ENCODE measurements at regions not wholly inside any gene's neighbourhood (a gene's known extent, or its start where the extent isn't known, plus 50 kb on each side); places are given as distances from the start of the nearest gene placed in this dataset.
"Not testable (repeated sequence)": the region's sequence is repeated elsewhere in the genome, so short reads cannot be mapped to it uniquely, and the experiment has no call there.

DNA sequence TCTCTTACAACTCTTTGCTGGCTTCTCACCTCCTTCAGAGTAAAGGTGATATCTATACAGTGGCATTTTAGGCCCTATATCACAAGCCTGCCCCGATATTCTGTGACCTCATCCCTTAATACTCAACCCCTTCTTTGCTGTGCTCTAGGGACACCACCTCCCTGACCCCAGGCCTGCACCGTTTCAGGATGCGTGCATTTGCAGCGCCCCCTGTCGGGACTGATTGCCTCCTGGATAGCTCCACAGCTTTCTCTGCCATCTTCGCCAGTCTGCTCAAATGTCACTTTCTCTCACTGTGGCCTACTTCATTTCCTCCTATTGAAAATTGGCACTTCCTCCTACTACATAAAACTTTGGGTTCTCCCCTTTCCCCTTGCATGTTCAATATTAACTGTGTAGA is 289.6 kb downstream of the SOCS6 start:
- 36 to 41% methylated on average over 6 of the region's 6 CpGs for WGBS, 2 donors
- Histone ChIP-seq H3K9me3 (no peaks in the 10 kb centered on the region), H3K4me3 (no peak overlapping the region), H3K27me3 (no peaks in the 10 kb centered on the region), H3K27ac (no peak overlapping the region), H3K36me3 (no peaks in the 10 kb centered on the region), H3K4me1 (no peaks in the 10 kb centered on the region)
- TF ChIP-seq POLR2A (IDR thresholded peaks at IDR 0.05) (no peak), EP300 (IDR thresholded peaks at IDR 0.05) (no peak)
- TF ChIP-seq, protein P1, sequence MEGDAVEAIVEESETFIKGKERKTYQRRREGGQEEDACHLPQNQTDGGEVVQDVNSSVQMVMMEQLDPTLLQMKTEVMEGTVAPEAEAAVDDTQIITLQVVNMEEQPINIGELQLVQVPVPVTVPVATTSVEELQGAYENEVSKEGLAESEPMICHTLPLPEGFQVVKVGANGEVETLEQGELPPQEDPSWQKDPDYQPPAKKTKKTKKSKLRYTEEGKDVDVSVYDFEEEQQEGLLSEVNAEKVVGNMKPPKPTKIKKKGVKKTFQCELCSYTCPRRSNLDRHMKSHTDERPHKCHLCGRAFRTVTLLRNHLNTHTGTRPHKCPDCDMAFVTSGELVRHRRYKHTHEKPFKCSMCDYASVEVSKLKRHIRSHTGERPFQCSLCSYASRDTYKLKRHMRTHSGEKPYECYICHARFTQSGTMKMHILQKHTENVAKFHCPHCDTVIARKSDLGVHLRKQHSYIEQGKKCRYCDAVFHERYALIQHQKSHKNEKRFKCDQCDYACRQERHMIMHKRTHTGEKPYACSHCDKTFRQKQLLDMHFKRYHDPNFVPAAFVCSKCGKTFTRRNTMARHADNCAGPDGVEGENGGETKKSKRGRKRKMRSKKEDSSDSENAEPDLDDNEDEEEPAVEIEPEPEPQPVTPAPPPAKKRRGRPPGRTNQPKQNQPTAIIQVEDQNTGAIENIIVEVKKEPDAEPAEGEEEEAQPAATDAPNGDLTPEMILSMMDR (IDR thresholded peaks at IDR 0.05): no peak
- no peak for DNase-seq (ENCODE audit: low spot score in 2 of 2)

DNA sequence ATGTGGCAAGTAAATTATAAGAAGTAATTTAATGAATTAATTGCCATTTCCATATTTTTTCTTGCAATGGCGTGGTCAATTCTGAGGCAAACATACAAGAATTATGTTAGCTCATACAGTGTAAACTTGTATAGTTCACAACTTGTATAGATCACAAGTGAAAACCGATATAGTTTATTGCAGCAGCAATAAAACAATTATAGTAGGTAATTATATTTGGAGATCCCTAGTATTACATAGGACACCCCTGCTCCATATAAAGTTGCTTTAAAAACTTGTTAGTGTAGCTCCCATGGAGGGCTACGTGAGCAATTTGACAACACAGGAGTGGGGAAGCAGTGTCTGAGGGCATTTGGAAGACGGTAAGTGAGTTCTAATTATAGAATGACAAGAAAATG is 288.2 kb downstream of the SOCS6 start:
- Histone ChIP-seq H3K36me3 (no peaks in the 10 kb centered on the region), H3K27ac (no peak overlapping the region), H3K4me3 (no peak overlapping the region), H3K9me3 (no peaks in the 10 kb centered on the region), H3K27me3 (no peaks in the 10 kb centered on the region), H3K4me1 (no peaks in the 10 kb centered on the region)
- DNase-seq (ENCODE audit: low spot score in 2 of 2): no peak
- TF ChIP-seq, protein P1 (IDR thresholded peaks at IDR 0.05): no peak
- TF ChIP-seq EP300 (IDR thresholded peaks at IDR 0.05): no peak
- TF ChIP-seq POLR2A (IDR thresholded peaks at IDR 0.05): no peak
- WGBS, 2 donors: 56 to 66% methylated on average over 4 of the region's 4 CpGs

DNA sequence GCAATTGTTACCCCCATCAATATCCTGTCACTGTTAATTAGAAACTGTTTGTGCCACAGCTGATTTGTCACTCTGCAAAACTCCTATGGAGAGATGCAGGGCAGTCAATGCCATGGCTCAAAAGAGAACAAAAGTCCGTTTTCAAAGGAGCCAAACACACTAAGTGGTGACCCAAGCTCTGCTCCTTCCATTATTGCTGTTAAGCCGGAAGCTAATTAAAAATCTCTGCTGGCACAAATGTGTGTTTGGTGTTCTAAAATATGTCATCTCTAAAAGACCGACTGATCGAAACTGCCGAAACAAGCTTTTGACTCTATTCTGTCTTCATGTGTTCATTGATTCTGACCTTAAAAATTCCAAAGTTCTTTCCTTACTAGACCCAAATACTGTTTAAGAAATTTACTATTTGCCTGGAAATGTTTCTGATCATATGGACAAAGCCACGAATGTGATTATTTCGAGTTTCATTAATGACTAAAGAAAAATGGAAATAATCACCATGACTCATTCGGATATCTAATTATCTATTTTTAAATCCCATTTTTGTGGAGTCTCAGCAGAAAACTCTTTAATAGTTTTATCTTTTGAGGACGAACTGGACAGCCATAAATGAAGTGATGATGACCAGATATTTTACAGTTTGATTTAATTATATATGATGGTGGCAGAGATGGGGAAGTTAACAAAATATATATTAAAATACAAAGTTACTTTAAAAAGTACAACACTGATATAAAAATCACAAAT is 287.6 kb downstream of the SOCS6 start:
- no peak for DNase-seq (ENCODE audit: low spot score in 2 of 2)
- WGBS, 2 donors: 44 to 48% methylated on average over 9 of the region's 9 CpGs
- H3K9me3 ChIP-seq: no peaks in the 10 kb centered on the region
- no peak overlapping the region for H3K27ac ChIP-seq
- no peak overlapping the region for H3K4me3 ChIP-seq
- H3K36me3 ChIP-seq: no peaks in the 10 kb centered on the region
- H3K4me1 ChIP-seq: no peaks in the 10 kb centered on the region
- TF ChIP-seq, protein P1 (IDR thresholded peaks at IDR 0.05): no peak
- TF ChIP-seq POLR2A (IDR thresholded peaks at IDR 0.05) (no peak), EP300 (IDR thresholded peaks at IDR 0.05) (no peak)
- no peaks in the 10 kb centered on the region for H3K27me3 ChIP-seq

DNA sequence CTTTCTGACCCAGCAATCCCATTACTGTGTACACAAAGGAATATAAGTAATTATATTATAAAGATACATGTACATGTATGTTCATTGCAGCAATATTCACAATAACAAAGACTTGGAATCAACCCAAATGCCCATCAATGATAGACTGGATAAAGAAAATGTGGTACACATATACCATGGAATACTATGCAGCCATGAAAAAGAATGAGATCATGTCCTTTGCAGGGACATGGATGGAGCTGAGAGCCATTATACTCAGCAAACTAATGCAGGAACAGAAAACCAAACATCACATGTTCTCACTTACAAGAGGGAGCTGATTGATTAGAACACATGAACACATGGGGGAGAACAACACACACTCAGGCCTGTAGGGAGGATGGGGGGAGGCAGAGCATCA is 286.1 kb downstream of the SOCS6 start:
- DNase-seq (ENCODE audit: low spot score in 2 of 2); H3K27ac ChIP-seq; H3K9me3 ChIP-seq; H3K36me3 ChIP-seq; H3K4me1 ChIP-seq; H3K4me3 ChIP-seq; H3K27me3 ChIP-seq: not testable (repeated sequence)

DNA sequence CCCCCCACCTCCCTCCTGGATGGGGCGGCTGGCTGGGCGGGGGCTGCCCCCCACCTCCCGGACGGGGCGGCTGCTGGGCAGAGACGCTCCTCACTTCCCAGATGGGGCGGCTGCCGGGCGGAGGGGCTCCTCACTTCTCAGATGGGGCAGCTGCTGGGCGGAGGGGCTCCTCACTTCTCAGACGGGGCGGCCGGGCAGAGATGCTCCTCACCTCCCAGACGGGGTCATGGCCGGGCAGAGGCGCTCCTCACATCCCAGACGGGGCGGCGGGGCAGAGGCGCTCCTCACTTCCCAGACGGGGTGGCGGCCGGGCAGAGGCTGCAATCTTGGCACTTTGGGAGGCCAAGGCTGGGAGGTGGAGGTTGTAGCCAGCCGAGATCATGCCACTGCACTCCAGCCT is 280.8 kb downstream of the SOCS6 start:
- not testable (repeated sequence) for DNase-seq (ENCODE audit: low spot score in 2 of 2); H3K36me3 ChIP-seq; H3K4me1 ChIP-seq; H3K4me3 ChIP-seq; H3K9me3 ChIP-seq; H3K27ac ChIP-seq; H3K27me3 ChIP-seq
- WGBS, 2 donors: 95 to 98% methylated on average over 10 to 19 of the region's 24 CpGs

DNA sequence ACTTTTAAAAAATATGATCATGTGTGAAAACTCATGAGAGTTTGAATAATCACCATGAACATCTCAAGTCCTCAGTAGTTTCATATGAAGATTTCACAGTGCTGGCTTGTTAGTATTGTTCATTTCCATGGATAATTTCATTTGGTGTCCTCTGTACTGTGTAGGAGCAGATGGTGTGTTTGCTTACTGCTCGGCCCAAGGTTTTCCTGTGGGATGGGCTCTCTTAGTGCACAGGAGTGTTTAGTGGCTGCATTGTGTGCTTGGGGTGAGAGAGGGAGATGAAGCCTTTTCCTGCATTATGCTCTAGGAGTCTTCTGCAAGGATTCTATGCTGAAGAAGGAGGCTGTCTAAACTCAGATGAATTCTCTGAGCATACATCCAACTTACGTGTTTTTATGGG is 270.6 kb downstream of the SOCS6 start:
- no peak for DNase-seq (ENCODE audit: low spot score in 2 of 2)
- no peak overlapping the region for H3K27ac ChIP-seq
- H3K27me3 ChIP-seq: no peaks in the 10 kb centered on the region
- H3K4me3 ChIP-seq: no peak overlapping the region
- H3K4me1 ChIP-seq: no peaks in the 10 kb centered on the region
- TF ChIP-seq, protein P1 (IDR thresholded peaks at IDR 0.05): no peak
- no peak for TF ChIP-seq EP300 (IDR thresholded peaks at IDR 0.05)
- TF ChIP-seq POLR2A (IDR thresholded peaks at IDR 0.05): no peak
- H3K36me3 ChIP-seq: no peaks in the 10 kb centered on the region
- no peaks in the 10 kb centered on the region for H3K9me3 ChIP-seq
- 65 to 71% methylated on average over 2 of the region's 2 CpGs for WGBS, 2 donors

Data from tibial nerve (tissue), 4 donors.